Progenitor cell of endocrine pancreas (in vitro differentiated cells): ENCODE measurements at regions not wholly inside any gene's neighbourhood (a gene's known extent, or its start where the extent isn't known, plus 50 kb on each side); places are given as distances from the start of the nearest gene placed in this dataset.

Experiments used
- DNase-seq: peaks from one replicate; pipeline ENCODE4 v3.0.0; 2021; ENCODE audit warnings: low spot score; ENCODE audit not compliant: unreplicated experiment
- H3K27ac Mint-ChIP-seq: 2 replicates; pipeline ENCODE4 v1.8.0; 2021; ENCODE audit warnings: mild to moderate bottlenecking, moderate library complexity, mixed read lengths
- H3K27me3 Mint-ChIP-seq: 2 replicates; pipeline ENCODE4 v1.8.0; 2021; ENCODE audit warnings: mixed read lengths
- H3K36me3 Mint-ChIP-seq: 2 replicates; pipeline ENCODE4 v1.8.0; 2022; ENCODE audit warnings: mixed read lengths; ENCODE audit not compliant: insufficient read depth
- H3K4me1 Mint-ChIP-seq: 2 replicates; pipeline ENCODE4 v1.8.0; 2021; ENCODE audit warnings: low read depth, mixed read lengths
- H3K4me3 Mint-ChIP-seq: 2 replicates; pipeline ENCODE4 v1.8.0; 2021; ENCODE audit warnings: low read depth, mild to moderate bottlenecking, moderate library complexity, mixed read lengths
- H3K9me3 Mint-ChIP-seq: 2 replicates; pipeline ENCODE4 v1.8.0; 2021; ENCODE audit warnings: low read depth, mixed read lengths
- CTCF ChIP-seq: fragments of 200-600 bp; sonication (generic); IDR thresholded peaks from one replicate; pipeline ENCODE4 v1.5.0; 2021; ENCODE audit warnings: antibody characterized with exemption, mild to moderate bottlenecking; ENCODE audit not compliant: unreplicated experiment

- Mint-ChIP-seq H3K36me3 (no peaks in the 10 kb centered on the region), H3K9me3 (no peaks in the 10 kb centered on the region), H3K27me3 (peaks cover 30% of the 10 kb centered on the region), H3K4me3 (no peak overlapping the region), H3K4me1 (peaks cover 9% of the 10 kb centered on the region), H3K27ac (no peak overlapping the region)
- DNase-seq: no peak
- no peak for TF ChIP-seq CTCF
Measured at GRCh38 chr16:66136841-66137240, 229.7 kb upstream of the CDH5 start.

GRCh38 chr16:66135838-66136237, 230.7 kb upstream of the CDH5 start:
- no peak overlapping the region for H3K27ac Mint-ChIP-seq
- TF ChIP-seq CTCF: no peak
- H3K9me3 Mint-ChIP-seq: no peaks in the 10 kb centered on the region
- peaks cover 9% of the 10 kb centered on the region for H3K4me1 Mint-ChIP-seq
- H3K4me3 Mint-ChIP-seq: no peak overlapping the region
- H3K36me3 Mint-ChIP-seq: no peaks in the 10 kb centered on the region
- peaks cover 30% of the 10 kb centered on the region for H3K27me3 Mint-ChIP-seq
- DNase-seq: no peak

- no peak for DNase-seq
- Mint-ChIP-seq H3K27me3 (peaks cover 29% of the 10 kb centered on the region), H3K36me3 (no peaks in the 10 kb centered on the region), H3K4me1 (peaks cover 9% of the 10 kb centered on the region), H3K27ac (no peak overlapping the region), H3K4me3 (no peak overlapping the region), H3K9me3 (no peaks in the 10 kb centered on the region)
- TF ChIP-seq CTCF: no peak
Measured at GRCh38 chr16:66135421-66135831, 231.1 kb upstream of the CDH5 start.

- Mint-ChIP-seq H3K4me1 (peaks cover 9% of the 10 kb centered on the region), H3K36me3 (no peaks in the 10 kb centered on the region), H3K9me3 (no peaks in the 10 kb centered on the region), H3K27me3 (peaks cover 25% of the 10 kb centered on the region), H3K27ac (no peak overlapping the region), H3K4me3 (no peak overlapping the region)
- DNase-seq: no peak
- no peak for TF ChIP-seq CTCF
Measured at GRCh38 chr16:66134875-66135274, 231.6 kb upstream of the CDH5 start.

- Mint-ChIP-seq H3K36me3 (no peaks in the 10 kb centered on the region), H3K27me3 (peaks cover 33% of the 10 kb centered on the region), H3K27ac (no peak overlapping the region), H3K4me3 (no peak overlapping the region), H3K4me1 (peaks cover 9% of the 10 kb centered on the region), H3K9me3 (no peaks in the 10 kb centered on the region)
- DNase-seq: no peak
- no peak for TF ChIP-seq CTCF
Measured at GRCh38 chr16:66133643-66134338, 232.7 kb upstream of the CDH5 start.
